ENCODE measurements at regions not wholly inside any gene's neighbourhood (a gene's known extent, or its start where the extent isn't known, plus 50 kb on each side); places are given as distances from the start of the nearest gene placed in this dataset.
"Not testable (repeated sequence)": the region's sequence is repeated elsewhere in the genome, so short reads cannot be mapped to it uniquely, and the experiment has no call there.

DNA sequence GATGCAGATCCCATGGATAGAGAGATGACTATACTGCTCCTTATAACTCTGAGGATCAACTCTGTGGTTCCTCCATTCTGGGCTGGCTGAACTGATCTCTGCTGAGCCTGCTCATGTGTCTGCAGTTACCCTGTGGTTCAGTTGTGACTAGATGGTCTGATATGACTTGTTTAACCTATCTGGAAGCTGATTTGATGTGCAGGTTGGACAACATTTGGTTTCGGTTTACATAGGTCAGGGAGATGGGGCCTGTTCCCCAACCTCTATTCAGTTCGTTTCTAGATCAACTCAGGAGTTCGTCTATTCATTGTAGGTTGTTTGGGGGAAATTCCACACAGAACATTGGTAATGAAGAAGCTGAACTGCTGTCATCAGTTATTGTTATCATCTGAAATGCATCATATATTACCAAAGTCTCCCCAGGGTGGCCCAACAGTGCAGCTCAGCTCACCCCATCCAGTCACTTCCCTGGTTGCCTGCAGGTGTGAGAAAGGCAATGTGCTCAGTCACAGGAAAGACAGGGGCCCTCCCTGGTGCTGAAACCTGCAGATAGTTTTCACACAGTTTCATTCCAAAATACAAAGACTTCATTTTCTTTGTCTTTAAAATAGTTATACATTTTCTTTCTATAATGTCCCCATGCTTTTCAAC lies 415.0 kb downstream of the RPIA start:
- H3K4me1 ChIP-seq (ENCODE audit: control insufficient read depth in 5 of 5, insufficient read depth in 5 of 5, low read length in 5 of 5); H3K27ac ChIP-seq (ENCODE audit: low read depth, low read length); H3K9me3 ChIP-seq (ENCODE audit: control insufficient read depth in 5 of 5, low read length in 5 of 5); H3K9ac ChIP-seq (ENCODE audit: low read length in 5 of 5); H3K4me3 ChIP-seq (ENCODE audit: low read depth in 1 of 5, low read length in 5 of 5); H3K36me3 ChIP-seq (ENCODE audit: control insufficient read depth in 5 of 5, insufficient read depth in 5 of 5, low read length in 5 of 5); H3K27me3 ChIP-seq (ENCODE audit: control insufficient read depth in 5 of 5, insufficient read depth in 4 of 5, low read length in 5 of 5): not testable (repeated sequence)

DNA sequence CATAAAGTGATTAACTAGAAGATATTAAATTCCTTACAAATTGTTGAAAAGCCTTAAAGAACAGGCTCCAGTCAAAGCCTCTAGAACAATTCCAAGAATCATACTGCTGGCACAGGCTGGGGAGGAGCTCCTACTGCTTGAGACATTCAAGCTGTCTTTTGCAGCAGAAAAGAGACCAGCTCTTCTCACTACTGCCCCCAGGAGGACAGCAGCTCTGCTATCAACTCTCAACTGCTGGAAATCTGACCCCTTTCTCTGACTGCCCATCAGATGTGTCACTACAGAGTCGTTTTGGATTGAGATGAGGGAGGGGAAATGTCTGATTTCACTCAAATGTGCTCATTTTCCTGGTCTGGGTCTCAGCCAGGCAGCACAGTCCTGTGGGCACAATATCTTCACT lies 421.0 kb downstream of the RPIA start:
- H3K9ac ChIP-seq (ENCODE audit: low read length in 5 of 5); H3K36me3 ChIP-seq (ENCODE audit: control insufficient read depth in 5 of 5, insufficient read depth in 5 of 5, low read length in 5 of 5); H3K4me1 ChIP-seq (ENCODE audit: control insufficient read depth in 5 of 5, insufficient read depth in 5 of 5, low read length in 5 of 5); H3K27ac ChIP-seq (ENCODE audit: low read depth, low read length); H3K4me3 ChIP-seq (ENCODE audit: low read depth in 1 of 5, low read length in 5 of 5); H3K27me3 ChIP-seq (ENCODE audit: control insufficient read depth in 5 of 5, insufficient read depth in 4 of 5, low read length in 5 of 5); H3K9me3 ChIP-seq (ENCODE audit: control insufficient read depth in 5 of 5, low read length in 5 of 5): not testable (repeated sequence)

DNA sequence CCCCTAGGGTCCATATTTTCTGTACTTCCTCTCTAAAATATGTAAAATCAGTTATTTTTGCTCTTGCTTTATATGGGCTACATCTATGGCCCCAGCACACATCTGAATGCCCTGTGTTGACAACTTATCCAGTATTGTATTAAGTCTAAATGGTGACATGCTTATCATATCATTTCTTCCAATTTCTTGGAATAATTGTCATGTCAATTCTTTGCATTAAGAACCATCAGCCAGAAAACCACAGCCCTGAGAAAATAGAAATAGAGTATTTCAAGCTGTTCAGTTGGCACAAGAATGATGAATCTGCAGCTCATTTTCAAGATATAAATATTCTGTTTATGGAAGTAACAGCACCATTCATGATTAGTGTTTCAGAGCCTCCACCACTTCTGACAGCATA lies 421.8 kb downstream of the RPIA start:
- H3K36me3 ChIP-seq (ENCODE audit: control insufficient read depth in 5 of 5, insufficient read depth in 5 of 5, low read length in 5 of 5); H3K9ac ChIP-seq (ENCODE audit: low read length in 5 of 5); H3K9me3 ChIP-seq (ENCODE audit: control insufficient read depth in 5 of 5, low read length in 5 of 5); H3K27ac ChIP-seq (ENCODE audit: low read depth, low read length); H3K4me1 ChIP-seq (ENCODE audit: control insufficient read depth in 5 of 5, insufficient read depth in 5 of 5, low read length in 5 of 5); H3K4me3 ChIP-seq (ENCODE audit: low read depth in 1 of 5, low read length in 5 of 5); H3K27me3 ChIP-seq (ENCODE audit: control insufficient read depth in 5 of 5, insufficient read depth in 4 of 5, low read length in 5 of 5): not testable (repeated sequence)

DNA sequence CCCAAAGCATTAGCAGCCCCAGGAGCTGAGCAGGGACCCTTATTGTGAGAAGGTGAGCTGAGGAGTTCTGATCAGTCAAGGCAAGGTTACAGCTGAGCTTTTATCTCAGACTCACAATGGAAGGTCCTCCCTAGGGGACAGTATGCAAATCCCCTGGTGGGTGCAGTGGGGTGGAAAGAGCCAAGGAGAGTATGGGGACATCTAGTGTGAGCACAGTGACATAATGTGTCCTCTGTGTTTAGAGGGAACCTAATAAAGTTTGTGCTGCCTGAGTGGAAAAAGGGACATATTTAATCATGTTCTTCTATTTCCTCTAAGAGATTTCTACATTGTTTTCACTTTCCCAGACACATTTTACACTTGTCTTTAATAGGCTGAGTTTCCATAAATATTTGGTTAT lies 438.0 kb downstream of the RPIA start:
- not testable (repeated sequence) for H3K4me3 ChIP-seq (ENCODE audit: low read depth in 1 of 5, low read length in 5 of 5); H3K4me1 ChIP-seq (ENCODE audit: control insufficient read depth in 5 of 5, insufficient read depth in 5 of 5, low read length in 5 of 5); H3K27ac ChIP-seq (ENCODE audit: low read depth, low read length); H3K9ac ChIP-seq (ENCODE audit: low read length in 5 of 5); H3K9me3 ChIP-seq (ENCODE audit: control insufficient read depth in 5 of 5, low read length in 5 of 5); H3K27me3 ChIP-seq (ENCODE audit: control insufficient read depth in 5 of 5, insufficient read depth in 4 of 5, low read length in 5 of 5); H3K36me3 ChIP-seq (ENCODE audit: control insufficient read depth in 5 of 5, insufficient read depth in 5 of 5, low read length in 5 of 5)

DNA sequence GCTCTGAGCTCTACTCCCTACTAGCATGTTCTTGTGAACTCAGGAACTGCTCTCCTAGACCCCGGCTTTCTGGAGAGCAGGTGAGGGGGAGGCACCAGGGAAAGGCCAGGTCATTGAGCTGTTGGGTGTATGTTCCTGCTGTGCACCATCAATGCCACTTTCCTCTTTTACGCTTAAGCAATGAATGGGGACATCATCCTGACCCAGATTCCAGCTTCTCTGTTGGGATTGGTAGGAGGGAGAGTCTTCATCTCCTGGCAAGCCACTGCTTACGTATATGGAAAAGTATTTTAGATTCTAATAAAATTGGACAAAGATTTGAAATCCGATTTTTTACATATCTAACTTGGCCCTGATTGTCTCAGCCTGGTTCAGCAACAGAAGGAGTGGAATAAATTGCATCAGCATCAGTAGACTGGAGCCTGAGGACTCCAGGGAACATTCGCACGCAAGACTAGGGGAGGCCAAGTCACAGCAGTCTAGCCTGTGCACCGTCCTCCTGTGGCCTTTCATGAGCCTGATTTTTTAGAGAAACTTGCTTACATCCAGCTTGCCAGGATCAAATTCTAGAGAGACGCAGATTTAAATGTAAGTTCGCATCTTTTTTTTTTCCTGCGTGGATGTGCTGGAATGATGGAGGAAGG lies 439.3 kb downstream of the RPIA start:
- H3K36me3 ChIP-seq (ENCODE audit: control insufficient read depth in 5 of 5, insufficient read depth in 5 of 5, low read length in 5 of 5); H3K9ac ChIP-seq (ENCODE audit: low read length in 5 of 5); H3K27ac ChIP-seq (ENCODE audit: low read depth, low read length); H3K27me3 ChIP-seq (ENCODE audit: control insufficient read depth in 5 of 5, insufficient read depth in 4 of 5, low read length in 5 of 5); H3K4me1 ChIP-seq (ENCODE audit: control insufficient read depth in 5 of 5, insufficient read depth in 5 of 5, low read length in 5 of 5); H3K4me3 ChIP-seq (ENCODE audit: low read depth in 1 of 5, low read length in 5 of 5); H3K9me3 ChIP-seq (ENCODE audit: control insufficient read depth in 5 of 5, low read length in 5 of 5): not testable (repeated sequence)

DNA sequence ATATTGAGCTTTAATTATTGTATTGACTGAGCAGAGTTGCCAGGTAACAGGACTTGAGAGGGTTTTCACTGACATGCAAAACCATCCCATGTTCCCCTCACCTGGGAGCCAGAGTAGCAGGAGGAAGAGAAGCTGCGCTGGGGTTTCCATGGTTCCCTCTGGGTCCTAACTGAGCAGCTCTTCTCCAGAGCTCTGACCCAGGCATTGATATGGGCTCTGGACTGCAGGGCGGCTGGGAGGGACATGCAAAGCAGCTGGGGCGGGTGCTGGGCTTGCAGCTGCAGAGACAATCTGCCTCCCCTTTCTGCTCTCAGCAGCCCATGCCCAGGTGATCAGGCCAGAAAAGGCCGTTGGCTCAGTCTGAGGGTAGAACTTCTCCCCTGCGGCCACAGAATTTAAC lies 451.5 kb downstream of the RPIA start:
- not testable (repeated sequence) for H3K27me3 ChIP-seq (ENCODE audit: control insufficient read depth in 5 of 5, insufficient read depth in 4 of 5, low read length in 5 of 5); H3K27ac ChIP-seq (ENCODE audit: low read depth, low read length); H3K9me3 ChIP-seq (ENCODE audit: control insufficient read depth in 5 of 5, low read length in 5 of 5); H3K36me3 ChIP-seq (ENCODE audit: control insufficient read depth in 5 of 5, insufficient read depth in 5 of 5, low read length in 5 of 5); H3K4me3 ChIP-seq (ENCODE audit: low read depth in 1 of 5, low read length in 5 of 5); H3K4me1 ChIP-seq (ENCODE audit: control insufficient read depth in 5 of 5, insufficient read depth in 5 of 5, low read length in 5 of 5); H3K9ac ChIP-seq (ENCODE audit: low read length in 5 of 5)

DNA sequence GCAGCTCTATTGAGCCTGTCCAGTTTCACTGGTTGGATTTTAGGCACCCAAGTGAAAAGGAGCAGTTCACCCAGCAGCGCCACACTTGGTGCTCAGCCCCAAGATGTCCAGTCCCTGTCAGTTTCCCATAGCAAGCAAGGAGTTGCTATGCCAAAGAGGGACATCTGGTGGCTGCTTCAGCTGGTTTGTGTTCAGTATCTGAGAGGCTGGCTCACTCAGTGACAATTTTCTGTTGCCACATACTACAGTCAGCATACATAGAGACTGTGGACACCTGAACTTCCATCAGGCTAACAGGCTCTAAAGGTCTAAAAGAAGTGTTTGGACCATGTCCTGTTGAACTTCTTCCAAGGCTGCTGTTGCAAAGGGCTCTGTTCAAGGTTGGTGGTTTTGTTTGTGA lies 453.9 kb downstream of the RPIA start:
- not testable (repeated sequence) for H3K27ac ChIP-seq (ENCODE audit: low read depth, low read length); H3K4me3 ChIP-seq (ENCODE audit: low read depth in 1 of 5, low read length in 5 of 5); H3K36me3 ChIP-seq (ENCODE audit: control insufficient read depth in 5 of 5, insufficient read depth in 5 of 5, low read length in 5 of 5); H3K9ac ChIP-seq (ENCODE audit: low read length in 5 of 5); H3K27me3 ChIP-seq (ENCODE audit: control insufficient read depth in 5 of 5, insufficient read depth in 4 of 5, low read length in 5 of 5); H3K9me3 ChIP-seq (ENCODE audit: control insufficient read depth in 5 of 5, low read length in 5 of 5); H3K4me1 ChIP-seq (ENCODE audit: control insufficient read depth in 5 of 5, insufficient read depth in 5 of 5, low read length in 5 of 5)

DNA sequence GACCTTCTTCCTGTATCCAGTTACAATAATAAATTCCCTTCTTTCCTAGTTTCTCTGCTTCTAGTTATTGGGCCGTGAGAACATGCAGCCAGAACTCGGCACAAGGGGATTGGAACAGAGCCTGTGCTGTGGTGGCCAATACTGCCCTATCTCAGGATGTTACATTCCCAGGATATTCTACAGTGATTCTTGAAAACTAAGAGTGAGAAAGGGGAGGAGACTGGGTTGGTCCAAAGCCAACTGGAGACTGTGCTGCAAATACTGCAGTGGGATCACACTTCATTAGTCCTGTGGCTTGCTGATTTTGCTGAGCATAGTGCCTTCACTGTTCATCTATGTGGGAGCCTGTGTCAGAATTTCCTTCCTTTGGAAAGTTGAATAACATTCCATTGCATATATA lies 456.8 kb downstream of the RPIA start:
- not testable (repeated sequence) for H3K4me3 ChIP-seq (ENCODE audit: low read depth in 1 of 5, low read length in 5 of 5); H3K27me3 ChIP-seq (ENCODE audit: control insufficient read depth in 5 of 5, insufficient read depth in 4 of 5, low read length in 5 of 5); H3K9me3 ChIP-seq (ENCODE audit: control insufficient read depth in 5 of 5, low read length in 5 of 5); H3K9ac ChIP-seq (ENCODE audit: low read length in 5 of 5); H3K4me1 ChIP-seq (ENCODE audit: control insufficient read depth in 5 of 5, insufficient read depth in 5 of 5, low read length in 5 of 5); H3K27ac ChIP-seq (ENCODE audit: low read depth, low read length); H3K36me3 ChIP-seq (ENCODE audit: control insufficient read depth in 5 of 5, insufficient read depth in 5 of 5, low read length in 5 of 5)

DNA sequence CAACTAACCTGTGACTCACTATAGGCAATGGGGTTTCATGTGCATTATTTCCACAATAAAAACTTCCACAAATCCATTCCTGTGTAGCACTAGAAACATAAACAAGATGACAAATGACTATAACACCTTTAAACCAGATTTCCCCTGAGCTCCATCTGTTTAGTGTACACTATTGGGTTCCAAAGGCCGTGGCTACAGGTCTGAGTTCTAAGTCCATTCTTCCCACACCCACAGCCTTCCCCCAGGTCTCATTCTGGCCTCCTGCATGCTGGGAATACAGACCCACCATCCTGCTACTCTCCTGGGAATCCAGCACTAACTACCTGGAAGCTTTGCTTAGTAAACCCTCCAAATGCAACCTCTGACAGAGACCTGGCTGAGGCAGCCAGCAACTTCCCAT lies 460.2 kb downstream of the RPIA start:
- not testable (repeated sequence) for H3K27ac ChIP-seq (ENCODE audit: low read depth, low read length); H3K9me3 ChIP-seq (ENCODE audit: control insufficient read depth in 5 of 5, low read length in 5 of 5); H3K4me1 ChIP-seq (ENCODE audit: control insufficient read depth in 5 of 5, insufficient read depth in 5 of 5, low read length in 5 of 5); H3K4me3 ChIP-seq (ENCODE audit: low read depth in 1 of 5, low read length in 5 of 5); H3K27me3 ChIP-seq (ENCODE audit: control insufficient read depth in 5 of 5, insufficient read depth in 4 of 5, low read length in 5 of 5); H3K36me3 ChIP-seq (ENCODE audit: control insufficient read depth in 5 of 5, insufficient read depth in 5 of 5, low read length in 5 of 5); H3K9ac ChIP-seq (ENCODE audit: low read length in 5 of 5)

DNA sequence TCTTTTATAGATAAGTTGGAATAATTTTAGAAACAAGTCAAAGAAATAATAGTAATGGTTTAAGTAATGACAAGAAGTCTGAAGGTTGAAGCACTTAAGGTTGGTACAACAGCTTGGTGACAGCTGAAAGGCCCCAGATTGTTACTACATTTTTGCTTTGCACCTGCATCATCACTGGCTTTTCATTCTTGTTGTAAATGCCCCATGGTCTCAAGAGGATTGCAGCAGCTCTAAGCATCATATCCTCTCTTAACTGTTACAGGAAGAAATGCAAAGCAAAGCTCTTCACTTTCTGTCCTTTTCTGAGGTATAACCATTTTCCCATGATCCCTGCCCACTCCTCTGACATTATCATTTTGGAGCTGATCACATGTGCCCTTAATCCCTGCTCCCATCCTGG lies 461.0 kb downstream of the RPIA start:
- not testable (repeated sequence) for H3K27ac ChIP-seq (ENCODE audit: low read depth, low read length); H3K27me3 ChIP-seq (ENCODE audit: control insufficient read depth in 5 of 5, insufficient read depth in 4 of 5, low read length in 5 of 5); H3K4me3 ChIP-seq (ENCODE audit: low read depth in 1 of 5, low read length in 5 of 5); H3K36me3 ChIP-seq (ENCODE audit: control insufficient read depth in 5 of 5, insufficient read depth in 5 of 5, low read length in 5 of 5); H3K4me1 ChIP-seq (ENCODE audit: control insufficient read depth in 5 of 5, insufficient read depth in 5 of 5, low read length in 5 of 5); H3K9me3 ChIP-seq (ENCODE audit: control insufficient read depth in 5 of 5, low read length in 5 of 5); H3K9ac ChIP-seq (ENCODE audit: low read length in 5 of 5)

DNA sequence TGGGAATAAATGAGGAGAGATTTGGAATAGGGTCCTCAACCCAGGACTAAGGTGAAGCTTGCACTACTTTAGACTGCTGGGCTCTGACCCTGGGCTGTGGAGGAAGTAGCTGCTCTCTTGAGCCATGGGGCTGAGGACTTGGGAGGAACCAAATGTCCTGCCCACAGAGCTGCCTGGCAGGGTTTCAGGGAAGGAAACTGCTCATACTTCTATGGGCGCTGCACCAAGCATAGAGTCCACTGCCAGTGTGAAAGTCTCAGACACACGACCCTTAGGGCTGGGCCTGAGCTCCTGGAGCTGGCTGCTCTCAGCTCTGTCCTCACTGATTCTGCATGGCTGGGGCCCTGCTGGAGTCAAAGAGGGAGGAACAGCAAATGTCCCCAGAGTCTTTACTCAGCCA lies 461.7 kb downstream of the RPIA start:
- H3K4me1 ChIP-seq (ENCODE audit: control insufficient read depth in 5 of 5, insufficient read depth in 5 of 5, low read length in 5 of 5) = not testable (repeated sequence)

More for the DNA sequence above, 461.7 kb downstream of the RPIA start:
- not testable (repeated sequence) for H3K4me3 ChIP-seq (ENCODE audit: low read depth in 1 of 5, low read length in 5 of 5); H3K27ac ChIP-seq (ENCODE audit: low read depth, low read length); H3K36me3 ChIP-seq (ENCODE audit: control insufficient read depth in 5 of 5, insufficient read depth in 5 of 5, low read length in 5 of 5); H3K9ac ChIP-seq (ENCODE audit: low read length in 5 of 5); H3K27me3 ChIP-seq (ENCODE audit: control insufficient read depth in 5 of 5, insufficient read depth in 4 of 5, low read length in 5 of 5); H3K9me3 ChIP-seq (ENCODE audit: control insufficient read depth in 5 of 5, low read length in 5 of 5)
